Right ventricle myocardium inferior (tissue), 1 donor: ENCODE measurements at regions not wholly inside any gene's neighbourhood (a gene's known extent, or its start where the extent isn't known, plus 50 kb on each side); places are given as distances from the start of the nearest gene placed in this dataset.
A peak's percentile ranks its signal among the peaks of the same experiment; 100 is the strongest.
"Not testable (repeated sequence)": the region's sequence is repeated elsewhere in the genome, so short reads cannot be mapped to it uniquely, and the experiment has no call there.

Source experiments
- ATAC-seq: fragments of 200-7000 bp; cut with Tn5 transposase; one replicate; pipeline ENCODE4 v1.9.1; 2020; ENCODE audit warnings: mild to moderate bottlenecking, moderate library complexity
- DNase-seq: peaks from one replicate; pipeline ENCODE4 v3.0.0; 2021; ENCODE audit errors: missing footprints
- intact Hi-C: fragments of 100-400 bp; cut with DNase I; formaldehyde crosslinking; loops from one replicate; pipeline ENCODE4 v1.11.0; 2022
- donor health status: DM: no; HTN: yes; CAD: no; lungs with severe emphysema.

- DNase-seq, intact Hi-C loops, ATAC-seq: not testable (repeated sequence)
These were observed 270.0 kb upstream of the PLGLB1 start for GRCh38 chr2:87291400-87292200.

GRCh38 chr2:87293931-87294594 is 272.4 kb upstream of the PLGLB1 start:
- ATAC-seq, DNase-seq, intact Hi-C loops: not testable (repeated sequence)

- ATAC-seq: peak; percentile 48
- intact Hi-C loops, DNase-seq: not testable (repeated sequence)
These were observed 273.5 kb upstream of the PLGLB1 start for GRCh38 chr2:87295135-87295534.

- intact Hi-C loops, DNase-seq, ATAC-seq: not testable (repeated sequence)
These were observed 279.7 kb upstream of the PLGLB1 start for GRCh38 chr2:87301349-87301748.

GRCh38 chr2:87301871-87302270 is 280.2 kb upstream of the PLGLB1 start:
- ATAC-seq, intact Hi-C loops, DNase-seq: not testable (repeated sequence)

- peak; percentile 52 for ATAC-seq
- intact Hi-C loops, DNase-seq: not testable (repeated sequence)
These were observed 287.0 kb upstream of the PLGLB1 start for GRCh38 chr2:87308621-87309020.

- DNase-seq, intact Hi-C loops, ATAC-seq: not testable (repeated sequence)
These were observed 288.1 kb upstream of the PLGLB1 start for GRCh38 chr2:87309785-87310184.

- DNase-seq, intact Hi-C loops, ATAC-seq: not testable (repeated sequence)
These were observed 290.3 kb upstream of the PLGLB1 start for GRCh38 chr2:87311896-87312441.

- DNase-seq, intact Hi-C loops, ATAC-seq: not testable (repeated sequence)
These were observed 293.0 kb upstream of the PLGLB1 start for GRCh38 chr2:87314622-87315021.

- intact Hi-C loops, ATAC-seq, DNase-seq: not testable (repeated sequence)
These were observed 293.7 kb upstream of the PLGLB1 start for GRCh38 chr2:87315183-87315902.

- intact Hi-C loops, ATAC-seq, DNase-seq: not testable (repeated sequence)
These were observed 295.5 kb upstream of the PLGLB1 start for GRCh38 chr2:87317193-87317592.

- ATAC-seq, DNase-seq, intact Hi-C loops: not testable (repeated sequence)
These were observed 297.3 kb upstream of the PLGLB1 start for GRCh38 chr2:87318814-87319491.

- ATAC-seq, DNase-seq, intact Hi-C loops: not testable (repeated sequence)
These were observed 298.1 kb upstream of the PLGLB1 start for GRCh38 chr2:87319705-87320104.

- intact Hi-C loops, DNase-seq, ATAC-seq: not testable (repeated sequence)
These were observed 299.6 kb upstream of the PLGLB1 start for GRCh38 chr2:87321201-87321600.

GRCh38 chr2:87324335-87325041 is 302.8 kb upstream of the PLGLB1 start:
- DNase-seq, intact Hi-C loops: not testable (repeated sequence)
- ATAC-seq: peak; percentile 48

GRCh38 chr2:87325042-87325910 is 303.6 kb upstream of the PLGLB1 start:
- intact Hi-C loops, ATAC-seq, DNase-seq: not testable (repeated sequence)

- ATAC-seq, DNase-seq, intact Hi-C loops: not testable (repeated sequence)
These were observed 304.3 kb upstream of the PLGLB1 start for GRCh38 chr2:87325911-87326294.
